ENCODE measurements at regions not wholly inside any gene's neighbourhood (a gene's known extent, or its start where the extent isn't known, plus 50 kb on each side); places are given as distances from the start of the nearest gene placed in this dataset.
"Not testable (repeated sequence)": the region's sequence is repeated elsewhere in the genome, so short reads cannot be mapped to it uniquely, and the experiment has no call there.

DNA sequence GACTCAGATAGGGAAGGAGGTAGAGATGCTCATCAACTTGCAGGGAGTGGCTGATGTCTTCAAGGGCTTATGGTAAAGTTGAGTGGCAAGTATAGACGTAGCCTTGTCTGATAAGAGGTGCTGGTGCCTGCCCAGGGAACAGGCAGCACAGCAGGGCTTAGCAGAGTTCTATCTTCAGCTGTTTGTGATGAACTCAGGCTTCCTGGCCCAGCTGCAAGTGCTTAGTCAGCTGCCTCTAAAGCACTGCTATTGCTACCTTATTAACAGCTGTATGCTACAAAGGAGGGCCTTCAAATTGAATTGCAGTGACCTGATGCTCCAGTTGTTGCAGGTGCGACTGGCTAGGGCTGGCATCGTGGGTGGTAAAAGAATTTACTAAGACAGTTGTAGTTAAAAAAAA, 82.1 kb downstream of the TSN start:
- CTCF ChIA-PET: no interaction called here
- POLR2A ChIA-PET: no interaction called here
- TF ChIP-seq FOXK2 (IDR thresholded peaks at IDR 0.05): no peak
- no peak for DNase-seq (ENCODE audit: extremely low spot score)

GRCh38 chr2:121838551-121838950, 83.1 kb downstream of the TSN start:
- no peak for TF ChIP-seq L3MBTL2 (conservative IDR thresholded peaks at IDR 0.05)
- TF ChIP-seq ELF4 (IDR thresholded peaks at IDR 0.05): no peak
- TF ChIP-seq TARDBP (IDR thresholded peaks at IDR 0.05): no peak
- TF ChIP-seq SUZ12 (IDR thresholded peaks at IDR 0.05): no peak
- TF ChIP-seq FOXM1 (IDR thresholded peaks at IDR 0.05; ENCODE audit: borderline replicate concordance): no peak
- no peak for TF ChIP-seq SP1 (IDR thresholded peaks at IDR 0.05)
- no peak for TF ChIP-seq ARNT (IDR thresholded peaks at IDR 0.05)
- TF ChIP-seq NFRKB (IDR thresholded peaks at IDR 0.05): no peak
- no peak for TF ChIP-seq CTBP1 (IDR thresholded peaks at IDR 0.05; ENCODE audit: borderline replicate concordance)
- TF ChIP-seq LEF1 (IDR thresholded peaks at IDR 0.05; ENCODE audit: borderline replicate concordance): no peak
- TF ChIP-seq BHLHE40 (IDR thresholded peaks at IDR 0.05; ENCODE audit: borderline replicate concordance): no peak
- TF ChIP-seq, protein P1, sequence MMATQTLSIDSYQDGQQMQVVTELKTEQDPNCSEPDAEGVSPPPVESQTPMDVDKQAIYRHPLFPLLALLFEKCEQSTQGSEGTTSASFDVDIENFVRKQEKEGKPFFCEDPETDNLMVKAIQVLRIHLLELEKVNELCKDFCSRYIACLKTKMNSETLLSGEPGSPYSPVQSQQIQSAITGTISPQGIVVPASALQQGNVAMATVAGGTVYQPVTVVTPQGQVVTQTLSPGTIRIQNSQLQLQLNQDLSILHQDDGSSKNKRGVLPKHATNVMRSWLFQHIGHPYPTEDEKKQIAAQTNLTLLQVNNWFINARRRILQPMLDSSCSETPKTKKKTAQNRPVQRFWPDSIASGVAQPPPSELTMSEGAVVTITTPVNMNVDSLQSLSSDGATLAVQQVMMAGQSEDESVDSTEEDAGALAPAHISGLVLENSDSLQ (IDR thresholded peaks at IDR 0.05): no peak
- no peak for TF ChIP-seq FOXA1 (IDR thresholded peaks at IDR 0.05)
- TF ChIP-seq FOXK2 (IDR thresholded peaks at IDR 0.05): no peak
- TF ChIP-seq HDGF (IDR thresholded peaks at IDR 0.05; ENCODE audit: borderline replicate concordance): no peak
- no peak for TF ChIP-seq ZNF384 (IDR thresholded peaks at IDR 0.05)
- POLR2A ChIA-PET: no interaction called here
- CTCF ChIA-PET: no interaction called here
- no peak for DNase-seq (ENCODE audit: extremely low spot score)

DNA sequence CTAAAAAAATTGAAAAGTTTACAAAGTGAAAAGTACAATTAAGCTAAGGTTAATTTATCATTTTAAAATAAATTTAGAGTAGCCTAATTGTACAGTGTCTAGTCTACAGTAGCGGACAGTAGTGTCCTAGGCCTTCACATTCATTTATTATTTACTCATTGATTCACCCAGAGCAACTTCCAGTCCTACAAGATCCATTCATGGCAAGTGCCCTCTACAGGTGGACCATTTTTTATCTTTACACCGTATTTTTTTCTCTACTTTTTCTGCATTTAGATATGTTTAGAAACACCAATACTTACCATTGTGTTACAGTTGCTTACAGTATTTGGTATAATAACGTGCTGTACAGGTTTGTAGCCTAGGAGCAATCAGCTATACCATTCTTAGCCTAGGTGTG, 84.1 kb downstream of the TSN start:
- ChIA-PET CTCF (no interaction called here), POLR2A (no interaction called here)
- TF ChIP-seq SUZ12 (IDR thresholded peaks at IDR 0.05): no peak
- TF ChIP-seq HDGF (IDR thresholded peaks at IDR 0.05; ENCODE audit: borderline replicate concordance): no peak
- no peak for TF ChIP-seq ARNT (IDR thresholded peaks at IDR 0.05)
- no peak for TF ChIP-seq L3MBTL2 (conservative IDR thresholded peaks at IDR 0.05)
- no peak for TF ChIP-seq FOXK2 (IDR thresholded peaks at IDR 0.05)
- TF ChIP-seq, protein P1 (IDR thresholded peaks at IDR 0.05): no peak
- DNase-seq (ENCODE audit: extremely low spot score): no peak

DNA sequence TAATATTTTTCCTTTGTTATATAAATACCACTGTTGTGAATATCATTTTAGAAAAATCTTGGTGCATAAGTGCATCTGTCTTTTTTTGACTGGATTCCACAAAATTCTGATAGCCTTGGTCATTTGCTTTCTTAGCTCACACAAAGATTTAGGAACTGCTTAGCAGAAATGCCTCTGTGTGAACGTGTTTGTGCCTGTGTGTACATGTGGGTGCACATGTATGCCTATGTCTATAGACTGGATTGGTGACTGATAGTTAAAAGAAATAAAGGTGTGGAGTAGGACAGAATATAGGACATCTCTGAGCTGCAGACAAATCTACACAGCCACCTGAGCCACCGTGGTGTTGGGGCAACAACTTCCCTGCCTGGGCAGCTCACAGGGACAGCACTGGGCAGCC, 93.8 kb downstream of the TSN start:
- ChIA-PET CTCF (no interaction called here), POLR2A (no interaction called here)
- no peak for TF ChIP-seq CTBP1 (IDR thresholded peaks at IDR 0.05; ENCODE audit: borderline replicate concordance)
- DNase-seq (ENCODE audit: extremely low spot score): no peak

DNA sequence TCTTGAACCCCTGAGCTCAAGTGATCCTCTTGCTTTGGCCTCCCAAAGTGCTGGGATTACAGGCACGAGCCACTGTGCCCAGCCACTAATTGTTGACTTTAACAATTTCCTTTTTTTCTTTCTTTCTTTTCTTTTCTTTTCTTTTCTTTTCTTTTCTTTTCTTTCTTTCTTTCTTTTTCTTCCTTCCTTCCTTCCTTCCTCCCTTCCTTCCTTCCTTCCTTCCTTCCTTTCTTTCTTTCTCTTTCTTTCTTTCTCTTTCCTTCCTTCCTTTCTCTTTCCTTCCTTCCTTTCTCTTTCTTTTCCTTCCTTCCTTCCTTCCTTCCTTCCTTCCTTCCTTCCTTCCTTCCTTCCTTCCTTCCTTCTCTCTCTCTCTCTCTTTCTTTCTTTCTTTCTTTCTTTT, 97.7 kb downstream of the TSN start:
- DNase-seq (ENCODE audit: extremely low spot score); POLR2A ChIA-PET; CTCF ChIA-PET: not testable (repeated sequence)

DNA sequence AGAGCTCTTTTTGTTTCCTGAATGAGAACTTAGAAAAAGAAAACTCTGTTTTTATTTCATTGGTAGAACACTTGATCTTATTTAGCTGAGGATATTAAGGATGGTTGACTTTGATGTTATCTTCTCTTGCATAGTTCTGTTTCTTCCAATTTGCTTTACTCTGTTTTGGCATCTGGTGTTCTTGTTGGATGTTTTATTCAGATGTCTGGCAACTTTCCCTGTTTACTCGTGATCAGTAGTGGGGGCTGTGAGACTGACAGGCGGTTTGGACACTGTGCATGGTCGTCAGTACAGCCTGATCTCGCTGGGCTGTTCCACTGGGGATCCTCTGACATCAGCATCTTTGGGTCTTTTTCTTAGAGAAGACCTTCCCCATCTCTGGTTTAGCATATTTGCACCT, 100.1 kb downstream of the TSN start:
- ChIA-PET CTCF (no interaction called here), POLR2A (no interaction called here)
- no peak for DNase-seq (ENCODE audit: extremely low spot score)
- TF ChIP-seq HDGF (IDR thresholded peaks at IDR 0.05; ENCODE audit: borderline replicate concordance): no peak
- no peak for TF ChIP-seq TARDBP (IDR thresholded peaks at IDR 0.05)
- TF ChIP-seq SP1 (IDR thresholded peaks at IDR 0.05): no peak
- TF ChIP-seq ZNF384 (IDR thresholded peaks at IDR 0.05): no peak
- TF ChIP-seq FOXK2 (IDR thresholded peaks at IDR 0.05): no peak
- TF ChIP-seq LEF1 (IDR thresholded peaks at IDR 0.05; ENCODE audit: borderline replicate concordance): no peak
- no peak for TF ChIP-seq FOXA1 (IDR thresholded peaks at IDR 0.05)
- no peak for TF ChIP-seq NFRKB (IDR thresholded peaks at IDR 0.05)
- TF ChIP-seq FOXM1 (IDR thresholded peaks at IDR 0.05; ENCODE audit: borderline replicate concordance): no peak
- no peak for TF ChIP-seq BHLHE40 (IDR thresholded peaks at IDR 0.05; ENCODE audit: borderline replicate concordance)
- no peak for TF ChIP-seq L3MBTL2 (conservative IDR thresholded peaks at IDR 0.05)
- no peak for TF ChIP-seq ELF4 (IDR thresholded peaks at IDR 0.05)
- TF ChIP-seq SUZ12 (IDR thresholded peaks at IDR 0.05): no peak
- TF ChIP-seq, protein P1 (IDR thresholded peaks at IDR 0.05): no peak
- no peak for TF ChIP-seq ARNT (IDR thresholded peaks at IDR 0.05)
- TF ChIP-seq CTBP1 (IDR thresholded peaks at IDR 0.05; ENCODE audit: borderline replicate concordance): no peak

DNA sequence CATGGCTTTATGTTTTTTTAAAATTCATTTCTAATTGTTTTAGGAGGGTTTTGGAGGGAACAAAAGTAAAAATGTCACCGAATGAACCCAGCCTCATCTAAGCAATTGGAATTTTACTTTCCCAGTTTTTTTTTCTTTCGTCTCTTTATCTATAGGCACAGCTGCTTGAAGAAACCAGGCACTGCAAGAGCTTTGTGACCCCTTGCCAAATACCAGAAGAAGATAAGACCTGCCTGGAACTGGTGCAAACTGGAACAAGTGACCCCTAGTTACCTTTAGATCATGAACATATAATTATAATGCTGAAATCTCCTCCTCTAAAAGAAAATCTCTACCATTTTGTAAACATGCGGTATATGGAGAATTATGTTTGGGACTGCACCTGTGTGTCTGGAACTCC, 100.9 kb downstream of the TSN start:
- ChIA-PET CTCF (no interaction called here), POLR2A (no interaction called here)
- no peak for TF ChIP-seq NFRKB (IDR thresholded peaks at IDR 0.05)
- no peak for TF ChIP-seq ARNT (IDR thresholded peaks at IDR 0.05)
- TF ChIP-seq CTBP1 (IDR thresholded peaks at IDR 0.05; ENCODE audit: borderline replicate concordance): no peak
- no peak for TF ChIP-seq HDGF (IDR thresholded peaks at IDR 0.05; ENCODE audit: borderline replicate concordance)
- TF ChIP-seq FOXM1 (IDR thresholded peaks at IDR 0.05; ENCODE audit: borderline replicate concordance): no peak
- TF ChIP-seq LEF1 (IDR thresholded peaks at IDR 0.05; ENCODE audit: borderline replicate concordance): no peak
- TF ChIP-seq ZNF384 (IDR thresholded peaks at IDR 0.05): no peak
- no peak for TF ChIP-seq SP1 (IDR thresholded peaks at IDR 0.05)
- TF ChIP-seq, protein P1 (IDR thresholded peaks at IDR 0.05): no peak
- no peak for DNase-seq (ENCODE audit: extremely low spot score)

All from HEK293T (cell line).